HEK293 (cell line): ENCODE measurements at regions not wholly inside any gene's neighbourhood (a gene's known extent, or its start where the extent isn't known, plus 50 kb on each side); places are given as distances from the start of the nearest gene placed in this dataset.

Source experiments
- GLI2 ChIP-seq: fragments of 450-650 bp; formaldehyde crosslinking; IDR thresholded peaks from 2 replicates; pipeline ENCODE4; 2017; ENCODE audit warnings: missing biosample characterization, missing genetic modification characterization, low read depth, borderline replicate concordance
- SCRT2 ChIP-seq: fragments of 450-650 bp; formaldehyde crosslinking; IDR thresholded peaks from 2 replicates; pipeline ENCODE4 v1.5.1; 2016; ENCODE audit warnings: missing biosample characterization, missing genetic modification characterization
- TCF7L2 ChIP-seq: IDR thresholded peaks from 2 replicates; pipeline ENCODE4 v1.6.1; 2011; ENCODE audit warnings: low read depth, mild to moderate bottlenecking, inconsistent platforms, low read length, moderate library complexity, borderline replicate concordance
- ZNF19 ChIP-seq: fragments of 450-650 bp; formaldehyde crosslinking; IDR thresholded peaks from 2 replicates; pipeline ENCODE4; 2016; ENCODE audit warnings: missing biosample characterization, missing genetic modification characterization, low read depth
- ZNF354C ChIP-seq: fragments of 450-650 bp; formaldehyde crosslinking; IDR thresholded peaks from 2 replicates; pipeline ENCODE4 v1.5.1; 2016; ENCODE audit warnings: missing biosample characterization, missing genetic modification characterization, low read depth, borderline replicate concordance
- ZNF416 ChIP-seq: fragments of 450-650 bp; formaldehyde crosslinking; IDR thresholded peaks from 2 replicates; pipeline ENCODE4 v1.5.1; 2016; ENCODE audit warnings: missing biosample characterization, missing genetic modification characterization
- ZNF48 ChIP-seq: fragments of 450-650 bp; formaldehyde crosslinking; IDR thresholded peaks from 2 replicates; pipeline ENCODE4 v1.5.1; 2016; ENCODE audit warnings: missing biosample characterization, missing genetic modification characterization
- ZNF501 ChIP-seq: fragments of 450-650 bp; formaldehyde crosslinking; IDR thresholded peaks from 2 replicates; pipeline ENCODE4 v1.5.1; 2016; ENCODE audit warnings: missing biosample characterization, missing genetic modification characterization
- TF ChIP-seq, protein P1 (sequence below): fragments of 450-650 bp; formaldehyde crosslinking; IDR thresholded peaks from 2 replicates; pipeline ENCODE4 v1.5.1; 2016; ENCODE audit warnings: missing biosample characterization, missing genetic modification characterization
- TF ChIP-seq, protein P2 (sequence below): fragments of 450-650 bp; formaldehyde crosslinking; IDR thresholded peaks from 2 replicates; pipeline ENCODE4 v1.5.1; 2016; ENCODE audit warnings: missing biosample characterization, missing genetic modification characterization
- TF ChIP-seq, protein P3 (sequence below): fragments of 450-650 bp; formaldehyde crosslinking; IDR thresholded peaks from 2 replicates; pipeline ENCODE4 v1.5.1; 2016; ENCODE audit warnings: missing biosample characterization, missing genetic modification characterization
- TF ChIP-seq, protein P4 (sequence below): fragments of 450-650 bp; formaldehyde crosslinking; IDR thresholded peaks from 2 replicates; pipeline ENCODE4 v1.5.1; 2017; ENCODE audit warnings: missing biosample characterization, missing genetic modification characterization
- TF ChIP-seq, protein P5 (sequence below): fragments of 450-650 bp; formaldehyde crosslinking; IDR thresholded peaks from 2 replicates; pipeline ENCODE4 v1.5.1; 2016; ENCODE audit warnings: missing biosample characterization, missing genetic modification characterization

DNA sequence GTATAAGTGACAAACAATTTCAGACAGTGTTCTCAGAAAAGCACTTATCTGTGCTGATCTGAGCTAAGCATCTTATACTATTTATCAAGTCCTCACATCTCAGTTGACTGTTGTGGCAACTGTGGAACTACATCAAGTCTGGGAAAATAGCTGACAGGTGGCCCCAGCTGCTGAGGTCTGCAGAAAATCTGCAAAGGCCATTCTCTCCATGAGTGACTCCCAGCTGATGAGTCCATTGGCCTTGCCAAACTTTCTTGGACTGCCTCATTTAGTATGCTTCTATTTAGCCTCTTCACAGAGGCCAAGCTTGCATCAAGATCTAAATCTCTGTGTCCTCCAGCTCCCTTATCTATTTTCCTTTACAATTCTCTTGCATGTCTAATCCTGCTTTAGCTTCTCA is 174.5 kb upstream of the RBM19 start:
- TF ChIP-seq ZNF19: no peak
- TF ChIP-seq, protein P1, sequence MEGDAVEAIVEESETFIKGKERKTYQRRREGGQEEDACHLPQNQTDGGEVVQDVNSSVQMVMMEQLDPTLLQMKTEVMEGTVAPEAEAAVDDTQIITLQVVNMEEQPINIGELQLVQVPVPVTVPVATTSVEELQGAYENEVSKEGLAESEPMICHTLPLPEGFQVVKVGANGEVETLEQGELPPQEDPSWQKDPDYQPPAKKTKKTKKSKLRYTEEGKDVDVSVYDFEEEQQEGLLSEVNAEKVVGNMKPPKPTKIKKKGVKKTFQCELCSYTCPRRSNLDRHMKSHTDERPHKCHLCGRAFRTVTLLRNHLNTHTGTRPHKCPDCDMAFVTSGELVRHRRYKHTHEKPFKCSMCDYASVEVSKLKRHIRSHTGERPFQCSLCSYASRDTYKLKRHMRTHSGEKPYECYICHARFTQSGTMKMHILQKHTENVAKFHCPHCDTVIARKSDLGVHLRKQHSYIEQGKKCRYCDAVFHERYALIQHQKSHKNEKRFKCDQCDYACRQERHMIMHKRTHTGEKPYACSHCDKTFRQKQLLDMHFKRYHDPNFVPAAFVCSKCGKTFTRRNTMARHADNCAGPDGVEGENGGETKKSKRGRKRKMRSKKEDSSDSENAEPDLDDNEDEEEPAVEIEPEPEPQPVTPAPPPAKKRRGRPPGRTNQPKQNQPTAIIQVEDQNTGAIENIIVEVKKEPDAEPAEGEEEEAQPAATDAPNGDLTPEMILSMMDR (tag by site-specific recombination): no peak
- TF ChIP-seq, protein P2, sequence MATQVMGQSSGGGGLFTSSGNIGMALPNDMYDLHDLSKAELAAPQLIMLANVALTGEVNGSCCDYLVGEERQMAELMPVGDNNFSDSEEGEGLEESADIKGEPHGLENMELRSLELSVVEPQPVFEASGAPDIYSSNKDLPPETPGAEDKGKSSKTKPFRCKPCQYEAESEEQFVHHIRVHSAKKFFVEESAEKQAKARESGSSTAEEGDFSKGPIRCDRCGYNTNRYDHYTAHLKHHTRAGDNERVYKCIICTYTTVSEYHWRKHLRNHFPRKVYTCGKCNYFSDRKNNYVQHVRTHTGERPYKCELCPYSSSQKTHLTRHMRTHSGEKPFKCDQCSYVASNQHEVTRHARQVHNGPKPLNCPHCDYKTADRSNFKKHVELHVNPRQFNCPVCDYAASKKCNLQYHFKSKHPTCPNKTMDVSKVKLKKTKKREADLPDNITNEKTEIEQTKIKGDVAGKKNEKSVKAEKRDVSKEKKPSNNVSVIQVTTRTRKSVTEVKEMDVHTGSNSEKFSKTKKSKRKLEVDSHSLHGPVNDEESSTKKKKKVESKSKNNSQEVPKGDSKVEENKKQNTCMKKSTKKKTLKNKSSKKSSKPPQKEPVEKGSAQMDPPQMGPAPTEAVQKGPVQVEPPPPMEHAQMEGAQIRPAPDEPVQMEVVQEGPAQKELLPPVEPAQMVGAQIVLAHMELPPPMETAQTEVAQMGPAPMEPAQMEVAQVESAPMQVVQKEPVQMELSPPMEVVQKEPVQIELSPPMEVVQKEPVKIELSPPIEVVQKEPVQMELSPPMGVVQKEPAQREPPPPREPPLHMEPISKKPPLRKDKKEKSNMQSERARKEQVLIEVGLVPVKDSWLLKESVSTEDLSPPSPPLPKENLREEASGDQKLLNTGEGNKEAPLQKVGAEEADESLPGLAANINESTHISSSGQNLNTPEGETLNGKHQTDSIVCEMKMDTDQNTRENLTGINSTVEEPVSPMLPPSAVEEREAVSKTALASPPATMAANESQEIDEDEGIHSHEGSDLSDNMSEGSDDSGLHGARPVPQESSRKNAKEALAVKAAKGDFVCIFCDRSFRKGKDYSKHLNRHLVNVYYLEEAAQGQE: no peak
- TF ChIP-seq, protein P3, sequence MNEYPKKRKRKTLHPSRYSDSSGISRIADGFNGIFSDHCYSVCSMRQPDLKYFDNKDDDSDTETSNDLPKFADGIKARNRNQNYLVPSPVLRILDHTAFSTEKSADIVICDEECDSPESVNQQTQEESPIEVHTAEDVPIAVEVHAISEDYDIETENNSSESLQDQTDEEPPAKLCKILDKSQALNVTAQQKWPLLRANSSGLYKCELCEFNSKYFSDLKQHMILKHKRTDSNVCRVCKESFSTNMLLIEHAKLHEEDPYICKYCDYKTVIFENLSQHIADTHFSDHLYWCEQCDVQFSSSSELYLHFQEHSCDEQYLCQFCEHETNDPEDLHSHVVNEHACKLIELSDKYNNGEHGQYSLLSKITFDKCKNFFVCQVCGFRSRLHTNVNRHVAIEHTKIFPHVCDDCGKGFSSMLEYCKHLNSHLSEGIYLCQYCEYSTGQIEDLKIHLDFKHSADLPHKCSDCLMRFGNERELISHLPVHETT (tag by site-specific recombination): no peak
- TF ChIP-seq, protein P4, sequence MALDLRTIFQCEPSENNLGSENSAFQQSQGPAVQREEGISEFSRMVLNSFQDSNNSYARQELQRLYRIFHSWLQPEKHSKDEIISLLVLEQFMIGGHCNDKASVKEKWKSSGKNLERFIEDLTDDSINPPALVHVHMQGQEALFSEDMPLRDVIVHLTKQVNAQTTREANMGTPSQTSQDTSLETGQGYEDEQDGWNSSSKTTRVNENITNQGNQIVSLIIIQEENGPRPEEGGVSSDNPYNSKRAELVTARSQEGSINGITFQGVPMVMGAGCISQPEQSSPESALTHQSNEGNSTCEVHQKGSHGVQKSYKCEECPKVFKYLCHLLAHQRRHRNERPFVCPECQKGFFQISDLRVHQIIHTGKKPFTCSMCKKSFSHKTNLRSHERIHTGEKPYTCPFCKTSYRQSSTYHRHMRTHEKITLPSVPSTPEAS (tag by site-specific recombination): no peak
- TF ChIP-seq ZNF48 (tag by site-specific recombination): no peak
- no peak for TF ChIP-seq SCRT2 (tag by site-specific recombination)
- no peak for TF ChIP-seq ZNF501
- TF ChIP-seq, protein P5, sequence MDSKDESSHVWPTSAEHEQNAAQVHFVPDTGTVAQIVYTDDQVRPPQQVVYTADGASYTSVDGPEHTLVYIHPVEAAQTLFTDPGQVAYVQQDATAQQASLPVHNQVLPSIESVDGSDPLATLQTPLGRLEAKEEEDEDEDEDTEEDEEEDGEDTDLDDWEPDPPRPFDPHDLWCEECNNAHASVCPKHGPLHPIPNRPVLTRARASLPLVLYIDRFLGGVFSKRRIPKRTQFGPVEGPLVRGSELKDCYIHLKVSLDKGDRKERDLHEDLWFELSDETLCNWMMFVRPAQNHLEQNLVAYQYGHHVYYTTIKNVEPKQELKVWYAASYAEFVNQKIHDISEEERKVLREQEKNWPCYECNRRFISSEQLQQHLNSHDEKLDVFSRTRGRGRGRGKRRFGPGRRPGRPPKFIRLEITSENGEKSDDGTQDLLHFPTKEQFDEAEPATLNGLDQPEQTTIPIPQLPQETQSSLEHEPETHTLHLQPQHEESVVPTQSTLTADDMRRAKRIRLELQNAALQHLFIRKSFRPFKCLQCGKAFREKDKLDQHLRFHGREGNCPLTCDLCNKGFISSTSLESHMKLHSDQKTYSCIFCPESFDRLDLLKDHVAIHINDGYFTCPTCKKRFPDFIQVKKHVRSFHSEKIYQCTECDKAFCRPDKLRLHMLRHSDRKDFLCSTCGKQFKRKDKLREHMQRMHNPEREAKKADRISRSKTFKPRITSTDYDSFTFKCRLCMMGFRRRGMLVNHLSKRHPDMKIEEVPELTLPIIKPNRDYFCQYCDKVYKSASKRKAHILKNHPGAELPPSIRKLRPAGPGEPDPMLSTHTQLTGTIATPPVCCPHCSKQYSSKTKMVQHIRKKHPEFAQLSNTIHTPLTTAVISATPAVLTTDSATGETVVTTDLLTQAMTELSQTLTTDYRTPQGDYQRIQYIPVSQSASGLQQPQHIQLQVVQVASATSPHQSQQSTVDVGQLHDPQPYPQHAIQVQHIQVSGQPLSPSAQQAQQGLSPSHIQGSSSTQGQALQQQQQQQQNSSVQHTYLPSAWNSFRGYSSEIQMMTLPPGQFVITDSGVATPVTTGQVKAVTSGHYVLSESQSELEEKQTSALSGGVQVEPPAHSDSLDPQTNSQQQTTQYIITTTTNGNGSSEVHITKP (tag by site-specific recombination): no peak
- no peak for TF ChIP-seq ZNF354C
- TF ChIP-seq ZNF416 (tag by site-specific recombination): no peak
- no peak for TF ChIP-seq GLI2 (tag by site-specific recombination)
- no peak for TF ChIP-seq TCF7L2
